HG03575 (cell line): ENCODE measurements at regions not wholly inside any gene's neighbourhood (a gene's known extent, or its start where the extent isn't known, plus 50 kb on each side); places are given as distances from the start of the nearest gene placed in this dataset.

Experiments
- ATAC-seq: cut with Tn5 transposase; IDR thresholded peaks from one replicate; pipeline ENCODE4 v1.9.1; 2021; ENCODE audit not compliant: unreplicated experiment, insufficient number of reproducible peaks, low FRiP score; ENCODE audit errors: extremely low read depth

- no peak for ATAC-seq
Observed at GRCh38 chr3:148439254-148439822, 258.4 kb upstream of the AGTR1 start.

- no peak for ATAC-seq
Observed at GRCh38 chr3:148441191-148441590, 256.5 kb upstream of the AGTR1 start.

DNA sequence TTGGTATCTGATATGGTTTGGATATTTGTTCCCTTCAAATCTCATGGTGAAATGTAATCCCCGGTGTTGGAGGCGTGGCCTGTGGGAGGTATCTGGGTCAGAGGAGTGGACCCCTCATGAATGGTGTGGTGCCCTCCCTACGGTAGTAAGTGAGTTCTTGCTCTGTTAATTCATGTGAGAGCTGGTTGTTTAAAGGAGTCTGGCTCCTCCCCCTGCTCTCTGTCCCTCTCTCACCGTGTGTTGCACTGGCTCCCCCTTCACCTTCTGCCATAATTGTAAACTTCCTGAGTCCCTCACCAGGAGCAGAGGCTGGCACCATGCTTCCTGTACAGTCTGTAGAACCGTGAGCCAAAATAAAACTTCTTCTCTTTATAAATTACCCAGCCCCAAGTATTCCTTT is 246.9 kb upstream of the AGTR1 start:
- no peak for ATAC-seq

GRCh38 chr3:148451969-148452368 is 245.7 kb upstream of the AGTR1 start:
- no peak for ATAC-seq

DNA sequence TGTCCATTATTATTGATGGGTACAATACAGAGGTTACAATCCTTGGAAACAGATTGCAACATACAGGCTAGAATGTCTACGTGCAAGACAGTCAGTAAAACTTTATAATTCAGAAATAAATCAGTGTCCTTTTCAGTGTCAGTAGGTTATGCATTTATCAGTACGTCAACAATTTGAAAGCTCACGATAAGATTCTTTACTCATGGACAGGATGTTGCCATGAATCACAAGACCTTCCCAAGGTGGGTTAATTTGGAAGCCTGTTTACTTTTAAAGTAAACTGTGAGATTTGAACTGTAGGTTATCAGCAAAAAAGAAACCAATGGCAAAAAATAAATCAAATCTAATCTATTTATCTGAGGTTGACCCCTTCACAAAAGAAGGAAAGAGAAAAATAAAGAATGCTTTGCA is 243.9 kb upstream of the AGTR1 start:
- no peak for ATAC-seq

DNA sequence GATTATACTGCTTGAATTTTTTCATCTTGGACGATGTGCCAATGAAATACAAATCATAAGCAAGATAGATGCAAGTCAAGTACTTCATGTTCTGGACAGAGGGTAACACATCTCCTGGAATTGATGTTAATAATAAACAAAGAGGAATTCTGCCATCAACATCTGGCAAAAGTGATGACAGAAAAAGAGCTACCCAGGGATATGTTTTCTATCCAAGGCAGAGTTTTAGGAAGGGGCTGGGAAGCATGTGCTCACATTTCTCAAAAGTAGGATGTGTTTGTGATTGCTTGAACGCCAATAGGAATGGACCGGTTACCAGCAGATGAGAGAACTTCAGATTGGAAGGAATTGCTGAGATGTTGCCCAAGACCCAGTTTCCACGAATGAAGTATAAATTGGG is 242.6 kb upstream of the AGTR1 start:
- ATAC-seq, result no peak

- ATAC-seq, result no peak
Observed at GRCh38 chr3:148457886-148458285, 239.8 kb upstream of the AGTR1 start.

GRCh38 chr3:148459931-148460513 is 237.7 kb upstream of the AGTR1 start:
- no peak for ATAC-seq

GRCh38 chr3:148460686-148461085 is 237.0 kb upstream of the AGTR1 start:
- no peak for ATAC-seq

- no peak for ATAC-seq
Observed at GRCh38 chr3:148464246-148464645, 233.5 kb upstream of the AGTR1 start.

GRCh38 chr3:148466143-148466542 is 231.6 kb upstream of the AGTR1 start:
- no peak for ATAC-seq

GRCh38 chr3:148466980-148467740 is 230.5 kb upstream of the AGTR1 start:
- ATAC-seq, result no peak

- ATAC-seq, result no peak
Observed at GRCh38 chr3:148477375-148477774, 220.3 kb upstream of the AGTR1 start.

GRCh38 chr3:148493631-148494030 is 204.1 kb upstream of the AGTR1 start:
- ATAC-seq, result no peak

DNA sequence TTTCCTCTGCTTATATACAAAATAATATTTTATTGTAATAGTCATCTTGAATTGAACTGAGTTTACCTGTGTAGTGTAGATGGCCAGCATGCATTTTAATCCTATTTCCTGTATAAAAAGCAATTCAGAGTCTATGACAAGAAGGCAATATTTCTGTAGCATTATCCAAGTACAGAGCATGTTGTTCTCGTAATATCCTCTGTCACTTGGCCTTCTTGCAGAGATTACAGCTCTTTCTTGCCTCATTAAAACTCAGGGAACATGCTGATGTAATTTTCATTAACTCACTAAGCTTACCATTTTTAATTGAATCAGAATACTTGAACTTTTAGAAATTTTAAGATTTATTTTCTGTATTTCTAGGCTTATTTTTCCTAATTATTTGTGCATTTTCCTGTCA is 203.3 kb upstream of the AGTR1 start:
- ATAC-seq, result no peak

DNA sequence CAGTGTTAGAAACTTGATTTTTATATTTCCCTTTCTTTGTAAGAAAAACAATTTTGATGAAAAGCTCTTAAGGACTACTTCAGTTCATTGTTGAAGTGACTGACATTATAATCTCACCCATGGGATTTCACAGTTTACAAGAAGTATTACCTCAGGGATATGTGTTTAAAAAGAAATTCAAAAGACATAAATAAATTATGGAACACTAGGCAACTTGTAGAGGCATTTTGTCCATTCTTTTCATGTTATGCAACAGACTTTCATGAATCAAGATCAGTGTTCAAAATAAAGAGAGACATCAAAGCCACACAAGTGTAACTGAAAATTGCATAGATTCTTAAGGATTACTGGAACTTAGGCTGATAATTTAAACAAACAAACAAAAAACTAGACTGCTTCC is 196.8 kb upstream of the AGTR1 start:
- no peak for ATAC-seq

- no peak for ATAC-seq
Observed at GRCh38 chr3:148510116-148510515, 187.6 kb upstream of the AGTR1 start.

- no peak for ATAC-seq
Observed at GRCh38 chr3:148510561-148510960, 187.1 kb upstream of the AGTR1 start.

GRCh38 chr3:148512648-148513047 is 185.1 kb upstream of the AGTR1 start:
- ATAC-seq, result no peak

- no peak for ATAC-seq
Observed at GRCh38 chr3:148513096-148513543, 184.6 kb upstream of the AGTR1 start.
